ENCODE measurements at regions not wholly inside any gene's neighbourhood (a gene's known extent, or its start where the extent isn't known, plus 50 kb on each side); places are given as distances from the start of the nearest gene placed in this dataset.

DNA sequence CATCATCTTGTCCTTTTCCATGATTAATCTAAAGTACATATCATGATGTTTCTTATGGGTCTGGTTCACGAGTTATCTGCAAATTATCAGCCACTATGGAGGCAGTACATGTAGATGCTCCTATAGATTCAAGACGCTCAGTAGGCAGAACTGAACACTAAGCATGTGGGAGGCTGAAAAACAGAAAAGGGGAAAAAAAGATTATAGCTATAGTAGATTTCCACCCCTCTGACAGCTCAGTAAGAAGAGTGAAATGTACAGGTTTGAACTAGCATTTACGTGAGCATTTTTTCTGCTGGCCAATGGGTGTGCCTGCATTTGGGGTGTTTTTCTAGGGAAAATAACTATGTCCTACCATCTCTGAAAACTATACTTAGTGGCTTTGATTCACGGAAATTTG, 308.9 kb downstream of the ZEB2 start:
- no peak for DNase-seq

DNA sequence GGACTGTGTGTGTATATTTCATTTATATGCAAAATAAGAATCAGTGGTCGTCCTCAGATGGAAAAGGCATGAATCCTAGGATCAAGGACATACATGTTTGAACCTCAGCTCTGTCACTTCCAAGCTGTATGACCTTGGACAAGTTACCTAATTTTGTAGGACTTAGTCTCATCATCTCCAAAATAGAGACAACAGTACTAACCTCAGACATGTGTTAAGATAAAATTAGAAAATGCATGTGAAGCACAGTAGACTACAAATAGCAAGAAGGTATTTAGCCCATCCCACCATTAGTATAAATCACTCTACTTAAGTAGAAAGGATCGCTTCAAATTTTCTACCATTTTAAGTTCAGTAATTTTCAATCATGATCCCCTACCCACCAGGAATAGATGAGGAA, 309.8 kb downstream of the ZEB2 start:
- no peak for DNase-seq

DNA sequence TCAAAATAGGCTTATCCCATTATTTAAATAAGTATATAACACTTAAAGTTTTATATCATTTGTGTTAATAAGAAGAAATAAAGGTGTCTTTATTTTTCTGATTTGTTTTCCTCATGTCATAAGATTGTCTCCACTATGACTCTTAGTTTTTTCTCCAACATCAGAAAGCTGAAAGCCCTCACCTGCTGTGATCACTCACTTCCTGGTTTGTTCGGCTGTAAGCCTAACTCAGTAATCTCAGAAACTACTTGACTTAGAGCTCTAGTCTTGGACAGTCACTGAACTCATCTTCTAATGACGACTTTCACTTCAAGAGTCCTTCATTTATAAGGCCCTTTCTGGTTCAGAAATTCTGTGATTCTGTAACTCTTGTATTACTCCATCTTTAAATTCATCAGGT, 311.0 kb downstream of the ZEB2 start:
- DNase-seq, result no peak

DNA sequence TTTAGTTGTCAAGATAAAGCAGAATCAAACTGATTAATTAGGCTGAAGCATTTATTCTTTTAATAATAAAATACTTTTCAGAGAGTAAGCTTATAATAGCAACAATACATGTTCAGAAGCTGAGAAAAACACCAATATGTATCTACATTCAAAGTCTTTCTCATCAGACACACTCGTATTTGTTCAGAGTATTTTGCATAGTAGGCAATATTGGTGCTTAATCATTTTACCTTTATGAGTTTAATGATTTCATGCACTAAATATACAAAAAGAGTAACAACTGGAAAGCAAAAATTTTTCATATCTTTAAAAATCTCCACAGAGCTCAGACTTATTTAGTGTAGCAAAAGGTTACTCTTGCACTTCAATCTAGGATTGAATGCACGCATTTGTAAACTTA, 313.9 kb downstream of the ZEB2 start:
- no peak for DNase-seq

DNA sequence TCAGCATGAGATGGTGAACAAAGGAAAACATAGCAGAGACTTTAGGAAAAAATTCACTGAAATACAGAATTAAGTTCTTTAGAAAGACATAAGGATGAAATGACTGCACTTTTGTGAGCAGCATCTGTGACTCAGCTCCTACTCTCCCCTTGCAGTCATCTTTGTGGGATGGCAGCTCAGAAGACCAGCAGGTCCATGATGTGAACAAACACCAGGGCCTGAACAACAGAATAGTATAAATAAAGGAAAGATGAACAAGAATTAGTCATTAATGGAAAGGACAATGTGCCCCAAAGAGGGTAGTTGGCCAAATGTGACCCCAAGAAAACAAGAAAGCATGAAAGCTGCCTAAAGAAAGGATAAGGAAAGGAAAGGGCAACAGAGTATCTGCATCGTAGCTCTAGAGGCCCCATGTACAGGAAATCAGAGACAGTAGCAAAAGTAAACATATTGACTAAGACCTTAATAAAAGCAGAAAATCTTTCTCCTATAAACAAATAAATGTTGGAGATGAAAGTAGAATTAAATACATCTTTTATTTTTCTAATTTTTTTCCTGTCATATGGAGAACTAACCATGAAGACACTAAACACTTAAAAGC, 318.0 kb downstream of the ZEB2 start:
- no peak for DNase-seq

DNA sequence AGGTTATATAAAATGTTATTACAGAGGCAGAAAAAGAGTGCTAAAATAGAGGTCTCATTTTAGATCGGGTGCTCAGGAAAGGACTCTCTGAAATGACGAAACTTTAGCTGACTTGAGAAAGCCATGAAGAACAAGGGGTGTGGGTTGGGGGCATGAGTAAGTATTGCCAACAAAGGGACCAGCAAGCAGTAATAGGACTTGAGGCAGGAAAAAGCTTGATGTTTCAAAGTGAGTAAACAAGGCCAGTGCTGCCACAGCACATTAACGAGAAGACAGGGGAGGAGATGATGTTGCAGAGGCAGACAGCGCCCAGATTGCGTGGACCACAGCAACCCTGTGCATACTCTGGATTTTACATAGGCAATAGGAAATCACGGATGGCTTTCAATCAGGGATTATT, 318.8 kb downstream of the ZEB2 start:
- no peak for DNase-seq

DNA sequence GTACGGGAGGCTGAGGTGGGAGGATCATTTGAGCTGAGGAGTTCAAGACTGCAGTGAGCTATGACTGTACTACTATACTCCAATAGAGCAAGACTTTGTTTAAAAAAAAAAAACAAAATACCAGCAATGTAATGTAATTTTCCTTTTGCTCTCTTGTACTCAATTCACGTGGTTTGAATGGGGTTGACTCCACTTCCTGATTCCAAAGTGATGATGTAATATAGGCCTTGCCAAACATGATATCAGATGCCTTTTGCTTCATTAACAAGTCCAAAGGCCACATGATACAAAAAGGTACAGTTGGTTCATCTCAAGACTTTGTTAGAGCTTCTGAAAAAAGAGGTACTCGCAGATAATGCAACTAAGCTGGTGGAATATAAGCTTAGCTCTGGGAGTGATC, 321.8 kb downstream of the ZEB2 start:
- DNase-seq, result no peak

DNA sequence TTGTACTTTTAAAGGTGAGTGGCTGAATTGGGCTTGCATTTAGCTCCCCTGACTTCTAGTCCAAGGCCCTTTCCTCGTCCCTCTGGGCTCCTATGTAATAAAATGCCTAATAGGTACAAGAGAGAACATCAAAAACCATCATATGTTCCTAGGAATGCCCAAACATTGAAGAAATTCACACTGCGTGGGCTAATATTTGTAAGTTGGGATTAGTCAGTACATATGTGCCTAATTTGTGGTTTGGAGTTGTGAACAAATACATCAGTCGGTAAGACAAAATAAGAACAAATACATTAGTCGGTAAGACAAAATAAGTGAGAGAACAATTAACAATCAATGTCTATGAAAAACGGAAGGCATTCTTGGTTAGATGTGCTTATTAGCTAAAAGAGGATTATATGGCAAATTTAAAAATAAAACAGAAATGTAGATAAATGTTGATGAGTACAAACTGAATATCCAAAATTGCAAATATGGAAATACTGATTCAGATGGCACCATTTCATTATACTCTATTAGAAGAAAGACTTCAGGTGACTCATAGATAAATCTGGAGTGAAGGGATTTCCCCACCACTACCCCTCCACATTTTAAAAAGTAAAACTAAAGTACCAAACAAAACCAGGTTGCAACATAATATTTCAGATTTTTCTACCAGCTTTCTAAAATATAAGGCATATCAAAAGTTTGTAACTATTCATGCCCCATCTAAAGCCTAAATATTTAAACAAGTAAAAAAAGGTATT, 325.4 kb downstream of the ZEB2 start:
- no peak for DNase-seq

DNA sequence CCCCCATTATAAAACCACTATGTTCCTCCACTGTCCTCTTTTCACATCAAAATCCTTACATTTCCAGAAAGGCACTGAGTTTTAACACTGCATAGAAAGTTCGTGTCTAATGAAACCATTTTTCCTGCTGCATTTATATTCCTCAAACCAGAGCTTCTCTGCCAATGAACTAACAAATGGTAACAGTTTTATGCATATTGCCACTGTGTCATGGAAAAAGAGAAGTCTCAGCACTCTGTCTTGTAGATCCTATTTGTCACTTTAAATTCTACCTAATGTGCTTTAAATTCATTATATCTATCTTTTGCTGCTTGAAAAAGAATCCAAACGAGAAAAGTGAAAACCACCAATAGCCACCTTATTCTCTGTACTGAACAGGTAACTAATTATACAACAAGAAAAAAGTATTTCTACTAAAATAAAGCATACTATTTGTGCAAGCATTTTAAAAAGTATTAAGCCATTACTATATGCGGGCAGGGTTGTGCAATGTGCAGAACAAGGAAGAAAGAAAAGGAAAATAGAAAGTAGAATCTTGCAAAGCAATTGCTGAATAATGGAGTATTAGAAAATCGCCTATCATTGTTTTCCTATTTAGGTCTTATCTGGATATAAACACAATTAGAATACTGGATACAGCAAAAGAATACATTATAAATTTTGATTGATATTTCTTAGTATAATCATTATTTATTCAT, 328.9 kb downstream of the ZEB2 start:
- no peak for DNase-seq

DNA sequence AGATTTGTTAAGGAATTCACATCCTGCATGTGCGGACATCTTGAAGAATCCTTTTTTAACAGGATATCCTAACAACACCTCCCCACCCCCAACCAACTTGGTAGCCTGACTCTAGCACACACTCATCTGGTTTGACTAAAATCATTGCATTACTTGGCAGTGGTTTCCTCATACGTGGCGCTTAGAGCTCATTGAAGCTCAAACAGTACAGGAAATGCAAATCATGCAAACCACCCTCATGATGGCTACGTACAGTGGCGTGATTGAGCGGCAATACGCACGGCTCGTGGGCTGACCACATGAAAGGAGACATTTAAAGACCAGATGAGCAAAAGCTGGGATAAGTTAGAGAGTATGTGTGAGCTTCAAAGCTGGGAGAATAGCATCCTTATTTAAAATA, 336.2 kb downstream of the ZEB2 start:
- peak; percentile 13 to 44 (median 13) for DNase-seq

DNA sequence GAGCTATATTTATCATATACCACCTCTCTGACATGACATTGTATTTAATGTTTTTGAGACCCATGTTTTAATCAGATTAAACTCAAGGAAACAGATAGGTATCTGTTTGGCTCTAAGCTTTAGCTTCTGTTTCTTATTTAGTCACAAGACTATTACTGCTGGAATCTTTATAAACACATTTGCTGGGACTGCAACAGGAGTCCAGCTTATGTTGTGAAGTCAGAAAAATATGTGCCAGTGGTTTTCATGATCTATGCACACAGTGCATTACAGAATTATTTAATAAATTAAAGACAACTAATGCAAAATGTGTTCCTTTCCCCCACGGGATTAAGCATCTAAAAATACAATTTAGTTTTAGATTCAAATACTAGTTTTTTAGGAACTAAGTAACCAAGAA, 338.9 kb downstream of the ZEB2 start:
- no peak for DNase-seq

DNA sequence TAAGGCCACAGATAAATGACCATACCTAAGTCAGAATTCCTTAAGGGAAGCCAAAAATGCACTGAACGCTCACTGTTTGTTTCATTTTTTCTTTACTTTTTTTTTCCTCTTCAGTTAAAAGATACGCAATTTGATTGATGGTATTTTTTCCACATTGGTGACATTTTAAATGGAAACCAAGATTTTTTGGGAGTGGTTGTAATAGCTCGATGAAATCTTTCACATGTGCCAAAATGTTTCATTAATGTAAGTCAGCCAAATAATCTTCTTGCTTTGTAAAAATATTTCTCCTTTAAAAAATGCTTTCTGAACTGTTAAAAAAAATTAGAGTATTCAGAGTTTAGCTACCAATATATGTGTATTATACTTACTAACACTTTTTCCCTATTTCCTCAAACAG, 339.8 kb downstream of the ZEB2 start:
- no peak for DNase-seq

DNA sequence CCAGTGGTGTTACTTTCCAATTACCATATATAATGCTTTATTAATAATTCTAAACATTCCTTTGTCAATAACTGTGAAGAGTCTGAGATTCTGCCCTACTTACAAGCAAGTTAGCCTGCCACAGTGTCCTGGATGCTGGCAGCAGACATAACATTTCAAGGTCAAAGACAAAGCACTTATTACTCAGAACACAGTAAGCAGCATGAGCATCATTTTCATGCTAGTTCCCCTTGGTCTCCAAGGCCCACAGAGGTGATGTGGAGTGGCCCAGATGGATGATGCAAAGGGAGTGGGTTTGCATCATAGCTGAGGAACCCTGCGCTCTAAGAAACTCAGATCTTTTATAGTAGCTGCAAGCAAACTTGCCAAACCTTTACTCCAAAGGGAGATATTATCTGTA, 349.7 kb downstream of the ZEB2 start:
- DNase-seq, result no peak

DNA sequence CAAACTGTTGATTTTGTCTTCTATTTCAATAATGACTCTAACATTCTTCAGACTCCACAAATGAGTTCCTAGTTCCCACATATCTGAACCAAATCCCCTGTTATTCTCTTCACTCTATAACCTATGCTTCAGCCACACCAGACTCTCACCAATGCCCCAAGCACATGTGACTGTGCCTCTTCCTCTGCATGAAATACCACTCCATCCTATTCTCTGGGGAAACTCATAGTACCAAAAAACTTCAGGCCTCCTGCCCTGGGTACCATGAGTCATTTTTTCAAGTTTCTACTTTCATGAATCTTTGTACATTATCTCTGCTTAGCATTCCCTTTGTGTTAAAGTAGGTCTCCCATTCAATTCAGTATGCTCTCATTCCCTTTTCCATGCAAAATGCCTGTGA, 353.2 kb downstream of the ZEB2 start:
- no peak for DNase-seq

DNA sequence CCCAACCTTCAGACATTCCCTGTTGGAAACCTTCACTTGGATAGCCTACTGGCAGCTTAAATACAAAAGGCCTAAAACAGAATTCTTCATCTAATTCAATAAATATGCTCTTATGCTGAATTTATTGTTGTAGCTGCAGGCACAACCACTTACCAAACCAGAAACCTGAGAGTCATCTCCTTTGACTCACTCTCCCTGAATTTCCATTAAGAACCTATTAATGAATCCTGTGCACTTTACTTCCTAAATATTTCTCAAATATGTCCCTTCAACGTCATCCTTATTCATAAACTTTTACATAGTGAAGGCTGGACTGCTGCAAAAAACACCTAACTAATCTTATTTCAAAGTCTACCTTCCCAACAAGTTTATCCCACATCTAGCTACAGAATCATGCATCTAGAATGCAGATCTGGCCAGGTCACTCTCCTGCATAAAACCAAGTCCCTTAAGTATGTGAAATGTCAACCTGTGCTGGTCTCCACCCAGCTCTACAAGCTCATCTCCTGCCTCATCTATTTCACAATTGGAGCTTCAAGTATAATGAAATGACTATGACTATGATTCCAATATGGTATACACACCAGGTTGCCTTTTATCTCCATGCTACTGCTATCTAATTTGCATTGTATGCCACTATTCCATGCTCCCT, 354.2 kb downstream of the ZEB2 start:
- DNase-seq, result no peak

DNA sequence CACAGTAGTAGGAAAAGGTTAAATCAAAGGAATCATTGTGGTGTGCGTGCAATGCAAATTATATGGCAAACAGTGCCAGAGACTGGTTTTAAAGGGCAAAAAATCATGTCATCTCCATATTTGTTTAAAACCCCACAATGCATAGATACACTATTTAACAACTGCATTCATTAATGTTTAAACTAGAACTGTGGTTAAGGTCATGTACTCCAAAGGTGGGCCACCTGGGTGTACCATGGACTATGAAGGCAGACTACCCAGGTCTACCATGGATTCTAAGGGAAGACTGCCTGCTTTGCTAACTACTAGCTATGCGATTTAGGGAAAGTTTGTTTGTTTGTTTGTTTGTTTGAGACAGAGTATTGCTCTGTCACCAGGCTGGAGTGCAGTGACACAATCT, 356.3 kb downstream of the ZEB2 start:
- DNase-seq, result no peak

DNA sequence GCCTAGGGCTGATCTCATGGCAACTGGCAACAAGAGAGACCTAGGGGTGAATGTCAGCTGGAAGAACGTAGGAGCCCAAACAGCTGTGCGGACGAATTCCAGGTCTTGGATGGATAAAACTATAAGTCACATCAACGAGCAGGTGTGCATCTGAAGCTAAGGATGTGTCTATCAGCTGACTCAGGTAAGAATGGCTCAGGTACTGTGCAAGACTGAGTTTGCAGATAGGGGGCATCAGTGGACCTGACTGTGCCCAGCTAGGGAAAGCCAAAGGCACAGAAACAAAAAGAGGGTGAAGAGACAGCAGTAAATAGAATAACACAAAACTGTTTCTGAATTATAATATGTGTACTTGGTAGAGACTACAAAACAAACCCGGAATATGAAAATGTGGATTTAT, 357.3 kb downstream of the ZEB2 start:
- peak in 1 of 4 experiments; percentile 2 for DNase-seq

DNA sequence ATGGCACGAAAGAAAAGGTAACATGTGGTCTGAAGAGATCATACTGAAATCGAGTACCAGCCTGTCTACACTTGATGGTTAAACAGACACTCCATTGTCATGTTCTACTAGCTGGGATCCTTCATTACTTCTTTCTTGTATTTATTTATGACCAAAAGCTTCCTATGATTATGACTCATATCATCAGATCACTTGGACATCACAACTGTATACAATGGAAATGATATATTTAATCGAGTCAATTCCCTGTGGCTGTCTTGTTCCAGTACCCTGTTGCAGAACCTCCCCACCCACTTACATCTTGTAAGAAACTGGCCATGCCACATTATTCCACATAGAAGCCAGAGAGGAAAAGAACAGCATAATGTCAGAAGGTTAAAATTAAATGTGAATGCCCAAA, 358.9 kb downstream of the ZEB2 start:
- no peak for DNase-seq

DNA sequence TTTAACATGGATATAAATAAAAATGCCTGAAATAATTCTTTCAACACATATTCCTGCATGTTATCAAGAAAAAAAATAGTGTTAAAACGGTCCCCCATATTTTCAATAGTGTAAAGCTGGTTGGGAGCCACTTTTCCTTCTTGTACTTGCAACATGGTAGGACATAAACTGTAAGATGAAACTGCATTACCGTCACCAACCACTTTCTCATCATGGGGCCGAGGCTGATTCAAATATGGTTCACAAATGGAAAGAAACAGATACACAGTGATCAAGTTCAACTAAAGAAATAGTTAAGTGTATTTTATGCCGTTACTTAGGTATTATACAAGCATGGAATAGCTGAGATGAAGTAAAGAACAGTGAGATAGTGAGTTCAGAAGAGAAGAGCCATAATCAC, 360.7 kb downstream of the ZEB2 start:
- DNase-seq, result no peak

DNA sequence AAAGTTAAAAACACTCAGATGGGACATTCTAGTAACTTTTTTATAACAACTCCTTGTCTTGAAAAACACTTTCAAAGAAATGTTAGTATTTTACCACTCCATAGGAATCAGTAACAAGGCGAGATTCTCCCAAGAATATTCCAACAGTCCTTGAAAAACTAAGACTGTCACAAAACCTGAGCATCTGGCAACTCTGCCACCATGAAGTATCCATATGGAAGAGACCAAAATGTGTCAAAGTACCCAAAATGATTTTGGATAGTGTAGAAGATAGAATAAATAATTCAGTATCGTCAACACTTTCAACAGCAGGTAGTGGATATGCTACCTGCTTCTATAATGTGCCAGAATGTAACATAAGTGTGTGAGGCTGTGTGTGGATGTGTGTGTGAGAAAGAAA, 361.8 kb downstream of the ZEB2 start:
- no peak for DNase-seq

DNA sequence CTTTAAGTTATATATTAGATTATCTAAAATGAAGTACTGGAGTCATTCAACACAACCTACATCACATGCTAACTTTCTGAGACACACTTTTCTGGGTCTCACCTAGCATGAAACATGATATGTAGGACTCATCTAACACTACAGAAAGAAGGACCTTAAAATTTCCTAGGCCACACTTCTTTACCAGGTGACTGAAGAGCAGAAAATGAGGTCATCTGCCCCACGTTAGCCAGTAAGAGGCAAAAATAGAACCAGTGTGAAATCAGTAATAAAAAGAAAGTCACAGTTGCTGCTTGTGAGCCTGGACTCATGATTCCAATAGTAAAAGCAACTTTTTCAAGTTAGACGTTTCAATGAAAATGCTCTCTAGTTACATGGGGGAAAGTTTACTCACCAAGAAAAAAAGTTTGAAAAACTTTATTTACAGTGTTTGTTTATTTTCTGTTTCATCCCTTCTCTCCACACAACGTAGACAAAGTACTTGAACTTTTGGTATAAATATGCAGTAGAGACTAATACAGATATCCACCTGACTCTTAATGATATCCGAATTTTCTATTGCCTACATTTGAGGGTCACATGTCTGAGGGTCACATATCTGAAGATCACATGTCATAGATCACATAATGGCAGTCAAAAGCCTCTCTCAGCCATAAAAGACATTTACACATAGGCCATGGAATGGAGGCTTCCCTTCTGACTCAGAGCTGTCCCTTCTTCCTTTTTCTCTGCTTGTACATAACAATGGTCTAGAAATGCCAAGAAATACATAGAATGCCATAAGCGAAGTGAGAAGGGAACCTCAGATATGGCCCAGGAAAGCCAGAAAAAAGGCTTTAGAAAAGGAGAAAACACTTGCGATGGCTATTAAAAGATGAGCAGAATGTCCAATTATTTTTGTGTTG, 362.9 kb downstream of the ZEB2 start:
- DNase-seq, result no peak

DNA sequence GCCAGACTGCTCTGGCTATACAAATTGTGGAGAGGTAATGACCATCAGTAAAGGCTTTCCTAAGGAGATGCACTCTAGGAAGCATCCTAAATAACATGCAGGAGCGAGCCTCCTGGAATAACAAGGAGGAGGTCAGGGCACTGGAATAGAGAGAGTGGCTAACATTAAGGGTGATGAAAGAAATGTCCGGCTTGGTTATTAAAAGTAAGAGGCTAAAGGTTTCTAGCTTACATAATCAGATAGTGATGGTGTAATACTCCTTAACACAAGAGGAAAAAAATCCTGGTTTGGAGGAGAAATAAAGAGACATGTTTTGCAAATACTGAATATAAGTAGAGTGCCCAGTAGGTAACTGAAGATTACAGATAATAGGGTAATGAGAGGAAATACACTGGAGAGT, 365.7 kb downstream of the ZEB2 start:
- DNase-seq, result no peak

DNA sequence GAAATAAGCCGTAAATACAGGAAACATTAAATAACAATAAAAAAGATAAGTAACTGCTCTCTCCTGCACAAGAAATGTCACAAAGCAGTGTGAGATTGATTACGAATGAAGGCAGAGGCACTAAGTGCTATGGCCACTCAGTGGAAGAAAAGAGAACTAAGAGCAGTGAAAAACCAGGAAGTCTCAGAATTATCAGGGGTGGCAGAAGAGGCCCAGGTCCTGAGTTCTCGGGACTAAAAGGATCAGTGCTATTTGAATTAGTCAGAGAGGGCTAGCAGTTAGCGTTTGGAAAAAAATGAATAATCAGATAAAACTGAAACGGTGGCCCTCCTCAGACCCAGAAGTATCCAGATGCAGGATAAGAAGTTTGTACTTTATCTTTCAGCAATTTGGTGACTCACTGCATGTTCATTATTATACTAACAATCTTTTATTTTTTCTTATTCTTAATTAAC, 367.1 kb downstream of the ZEB2 start:
- no peak for DNase-seq
